Loucy (cell line): ENCODE measurements at regions not wholly inside any gene's neighbourhood (a gene's known extent, or its start where the extent isn't known, plus 50 kb on each side); places are given as distances from the start of the nearest gene placed in this dataset.
"Not testable (repeated sequence)": the region's sequence is repeated elsewhere in the genome, so short reads cannot be mapped to it uniquely, and the experiment has no call there.

ENCODE experiments used
- H2AFZ ChIP-seq: fragments of 200-600 bp; sonication (generic); 2 replicates; pipeline ENCODE4 v1.6.0; 2016; ENCODE audit warnings: antibody characterized with exemption, mild to moderate bottlenecking, low read length, moderate library complexity
- H3F3A ChIP-seq: fragments of 200-600 bp; 2 replicates; pipeline ENCODE4 v1.6.0; 2016; ENCODE audit warnings: antibody characterized with exemption, low read depth, mild to moderate bottlenecking
- H3K27me3 ChIP-seq: fragments of 200-600 bp; sonication (generic); 2 replicates; pipeline ENCODE4 v1.6.1; 2014; ENCODE audit warnings: low read length, mild to moderate bottlenecking; ENCODE audit not compliant: insufficient read depth, poor library complexity, severe bottlenecking
- H3K36me3 ChIP-seq: fragments of 200-600 bp; sonication (generic); 2 replicates; pipeline ENCODE4 v1.6.1; 2016; ENCODE audit warnings: low read length; ENCODE audit not compliant: insufficient read depth
- H3K4me1 ChIP-seq: fragments of 200-600 bp; sonication (generic); 2 replicates; pipeline ENCODE4 v1.5.1; 2014; ENCODE audit warnings: low read length, mild to moderate bottlenecking; ENCODE audit not compliant: insufficient read depth, poor library complexity, severe bottlenecking
- H3K4me2 ChIP-seq: fragments of 200-600 bp; sonication (generic); 2 replicates; pipeline ENCODE4 v1.6.0; 2014; ENCODE audit warnings: antibody characterized with exemption, low read length, low read depth, mild to moderate bottlenecking; ENCODE audit not compliant: poor library complexity, severe bottlenecking
- H3K4me3 ChIP-seq: fragments of 200-600 bp; sonication (generic); 2 replicates; pipeline ENCODE4 v1.5.1; 2014; ENCODE audit warnings: low read length, mild to moderate bottlenecking, mixed read lengths; ENCODE audit not compliant: poor library complexity, severe bottlenecking
- H3K79me2 ChIP-seq: fragments of 200-600 bp; sonication (generic); 2 replicates; pipeline ENCODE4 v1.6.1; 2014; ENCODE audit warnings: low read length; ENCODE audit not compliant: insufficient read depth
- H3K9ac ChIP-seq: fragments of 200-600 bp; sonication (generic); 2 replicates; pipeline ENCODE4 v1.6.0; 2014; ENCODE audit warnings: mild to moderate bottlenecking, low read depth, low read length, moderate library complexity; ENCODE audit not compliant: poor library complexity, severe bottlenecking
- H3K9me2 ChIP-seq: fragments of 200-600 bp; sonication (generic); replicated peaks from 2 replicates; pipeline ENCODE4 v1.6.1; 2016; ENCODE audit warnings: low read depth, low read length, mixed read lengths
- H3K9me3 ChIP-seq: fragments of 200-600 bp; sonication (generic); 2 replicates; pipeline ENCODE4 v1.6.1; 2014; ENCODE audit warnings: mild to moderate bottlenecking, antibody characterized with exemption, low read length, low read depth; ENCODE audit not compliant: insufficient read depth
- H4K20me1 ChIP-seq: fragments of 200-600 bp; sonication (generic); 2 replicates; pipeline ENCODE4 v1.6.0; 2014; ENCODE audit warnings: antibody characterized with exemption, low read length, mild to moderate bottlenecking; ENCODE audit not compliant: insufficient read depth, poor library complexity, severe bottlenecking
- EZH2phosphoT487 ChIP-seq: fragments of 200-600 bp; IDR thresholded peaks from 2 replicates; pipeline ENCODE4 v1.6.1; 2018; ENCODE audit warnings: antibody characterized with exemption, mild to moderate bottlenecking, moderate library complexity, borderline replicate concordance
- TF ChIP-seq, protein P1 (sequence below): fragments of 200-600 bp; sonication (generic); conservative IDR thresholded peaks from 2 replicates; pipeline ENCODE4 v1.5.1; 2014; ENCODE audit warnings: mild to moderate bottlenecking, antibody characterized with exemption, low read length

DNA sequence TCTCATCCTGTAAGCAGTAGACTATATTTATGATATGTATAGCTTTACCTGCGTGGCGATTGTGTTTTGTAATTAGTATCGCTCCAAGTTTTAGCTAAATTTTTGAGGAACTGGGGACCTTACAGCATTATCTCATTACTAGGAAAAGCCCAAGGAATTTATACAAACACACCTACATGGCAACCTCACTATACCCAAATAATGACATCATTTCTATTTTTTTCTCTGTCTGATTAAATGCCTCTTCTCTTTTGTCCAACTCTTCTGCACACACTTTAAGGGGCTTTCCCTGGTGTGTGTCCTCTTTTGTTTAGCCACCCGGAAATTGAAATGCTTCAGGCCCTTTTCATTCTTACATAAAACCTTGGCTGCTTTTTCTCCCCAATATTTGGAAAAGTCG is 82.9 kb upstream of the EXOC2 start:
- no peak overlapping the region for H3K4me3 ChIP-seq
- H4K20me1 ChIP-seq: no peaks in the 10 kb centered on the region
- H2AFZ ChIP-seq: no peak overlapping the region
- TF ChIP-seq, protein P1, sequence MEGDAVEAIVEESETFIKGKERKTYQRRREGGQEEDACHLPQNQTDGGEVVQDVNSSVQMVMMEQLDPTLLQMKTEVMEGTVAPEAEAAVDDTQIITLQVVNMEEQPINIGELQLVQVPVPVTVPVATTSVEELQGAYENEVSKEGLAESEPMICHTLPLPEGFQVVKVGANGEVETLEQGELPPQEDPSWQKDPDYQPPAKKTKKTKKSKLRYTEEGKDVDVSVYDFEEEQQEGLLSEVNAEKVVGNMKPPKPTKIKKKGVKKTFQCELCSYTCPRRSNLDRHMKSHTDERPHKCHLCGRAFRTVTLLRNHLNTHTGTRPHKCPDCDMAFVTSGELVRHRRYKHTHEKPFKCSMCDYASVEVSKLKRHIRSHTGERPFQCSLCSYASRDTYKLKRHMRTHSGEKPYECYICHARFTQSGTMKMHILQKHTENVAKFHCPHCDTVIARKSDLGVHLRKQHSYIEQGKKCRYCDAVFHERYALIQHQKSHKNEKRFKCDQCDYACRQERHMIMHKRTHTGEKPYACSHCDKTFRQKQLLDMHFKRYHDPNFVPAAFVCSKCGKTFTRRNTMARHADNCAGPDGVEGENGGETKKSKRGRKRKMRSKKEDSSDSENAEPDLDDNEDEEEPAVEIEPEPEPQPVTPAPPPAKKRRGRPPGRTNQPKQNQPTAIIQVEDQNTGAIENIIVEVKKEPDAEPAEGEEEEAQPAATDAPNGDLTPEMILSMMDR: no peak
- no peak for TF ChIP-seq EZH2phosphoT487
- H3K9ac ChIP-seq: no peak overlapping the region
- H3K27me3 ChIP-seq: no peaks in the 10 kb centered on the region
- no peaks in the 10 kb centered on the region for H3K36me3 ChIP-seq
- no peaks in the 10 kb centered on the region for H3F3A ChIP-seq
- H3K4me2 ChIP-seq: no peak overlapping the region
- H3K9me3 ChIP-seq: no peaks in the 10 kb centered on the region
- H3K4me1 ChIP-seq: peaks cover 7% of the 10 kb centered on the region
- no peaks in the 10 kb centered on the region for H3K79me2 ChIP-seq
- no peaks in the 10 kb centered on the region for H3K9me2 ChIP-seq

DNA sequence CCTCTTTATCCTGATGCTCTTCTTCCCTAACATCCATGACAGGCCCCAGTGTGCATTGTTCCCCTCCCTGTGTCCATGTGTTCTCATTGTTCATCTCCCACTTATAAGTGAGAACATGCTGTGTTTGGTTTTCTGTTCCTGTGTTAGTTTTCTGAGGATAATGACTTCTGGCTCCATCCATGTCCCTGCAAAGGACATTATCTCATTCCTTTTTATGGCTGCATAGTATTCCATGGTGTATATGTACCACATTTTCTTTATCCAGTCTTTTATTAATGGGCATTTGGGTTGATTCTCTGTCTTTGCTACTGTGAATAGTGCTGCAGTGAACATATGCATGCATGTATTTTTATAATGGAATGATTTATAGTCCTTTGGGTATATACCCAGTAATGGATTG is 78.7 kb upstream of the EXOC2 start:
- H2AFZ ChIP-seq, H3K4me2 ChIP-seq, H4K20me1 ChIP-seq, H3K4me3 ChIP-seq, H3K9me3 ChIP-seq, H3K79me2 ChIP-seq, H3K27me3 ChIP-seq, H3K36me3 ChIP-seq, H3K9ac ChIP-seq, H3K9me2 ChIP-seq, H3F3A ChIP-seq, H3K4me1 ChIP-seq: not testable (repeated sequence)

DNA sequence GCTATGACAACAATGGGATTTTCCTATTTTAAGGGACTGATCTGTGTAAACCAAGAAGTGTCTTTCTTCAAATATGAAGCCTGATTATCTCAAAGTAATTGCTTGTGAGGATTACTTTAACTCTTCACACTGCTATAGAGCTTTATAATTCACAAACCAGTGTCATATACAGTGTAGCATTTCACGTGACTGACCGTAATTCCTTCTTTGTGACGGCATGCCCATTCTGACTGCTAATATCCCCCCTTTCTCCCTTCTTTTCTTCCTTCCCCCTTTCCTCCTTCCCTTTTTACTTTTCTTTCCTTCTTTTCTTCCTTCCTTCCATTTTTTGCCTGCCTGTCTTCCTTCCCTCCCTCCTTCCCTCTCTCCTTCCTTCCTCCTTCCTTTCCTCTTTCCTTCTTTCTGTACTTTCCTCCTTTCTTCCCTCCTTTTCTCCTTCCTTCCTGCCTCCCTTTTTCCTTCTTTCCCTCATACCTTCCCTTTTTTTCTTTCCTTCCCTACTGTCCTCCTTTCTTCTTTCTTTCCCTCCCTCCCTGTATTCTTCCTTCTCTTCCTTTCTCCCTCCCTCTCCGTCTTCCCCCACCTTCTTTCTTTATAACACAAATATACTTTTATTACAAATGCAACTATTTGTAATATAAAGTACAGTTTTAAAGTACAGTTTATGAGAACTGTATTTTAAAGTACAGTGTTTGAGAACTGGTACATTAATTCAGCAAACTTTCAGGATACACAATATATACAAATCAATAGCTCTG is 75.0 kb upstream of the EXOC2 start:
- no peaks in the 10 kb centered on the region for H3K27me3 ChIP-seq
- TF ChIP-seq, protein P1: no peak
- TF ChIP-seq EZH2phosphoT487: no peak

GRCh38 chr6:766625-767024 is 73.7 kb upstream of the EXOC2 start:
- Histone ChIP-seq H3K9me3 (no peaks in the 10 kb centered on the region), H3F3A (no peaks in the 10 kb centered on the region), H3K9ac (no peak overlapping the region), H3K4me1 (no peaks in the 10 kb centered on the region), H3K9me2 (no peaks in the 10 kb centered on the region), H3K36me3 (no peaks in the 10 kb centered on the region), H3K4me2 (no peak overlapping the region), H2AFZ (no peak overlapping the region), H3K79me2 (no peaks in the 10 kb centered on the region), H3K27me3 (no peaks in the 10 kb centered on the region), H3K4me3 (no peak overlapping the region), H4K20me1 (no peaks in the 10 kb centered on the region)
- TF ChIP-seq EZH2phosphoT487: no peak
- TF ChIP-seq, protein P1: no peak

More for the DNA sequence above, 75.0 kb upstream of the EXOC2 start:
- Histone ChIP-seq H3K9ac (no peak overlapping the region), H3K9me3 (no peaks in the 10 kb centered on the region), H2AFZ (no peak overlapping the region), H4K20me1 (no peaks in the 10 kb centered on the region), H3K4me2 (no peak overlapping the region), H3F3A (no peaks in the 10 kb centered on the region), H3K4me1 (no peaks in the 10 kb centered on the region), H3K9me2 (no peaks in the 10 kb centered on the region), H3K4me3 (no peak overlapping the region), H3K79me2 (no peaks in the 10 kb centered on the region), H3K36me3 (no peaks in the 10 kb centered on the region)
